Mucosa of rectum (tissue), 2 donors: ENCODE measurements at regions not wholly inside any gene's neighbourhood (a gene's known extent, or its start where the extent isn't known, plus 50 kb on each side); places are given as distances from the start of the nearest gene placed in this dataset.
"Not testable (repeated sequence)": the region's sequence is repeated elsewhere in the genome, so short reads cannot be mapped to it uniquely, and the experiment has no call there.

Experiments used
- H3K27ac ChIP-seq, 2 donors: one replicate each; pipeline ENCODE4 v1.7.0; 2013; ENCODE audit warnings: inconsistent platforms in 2 of 2, low read depth in 2 of 2, low read length in 2 of 2
- H3K27me3 ChIP-seq, 2 donors: one replicate each; pipeline ENCODE4 v1.7.0; 2013; ENCODE audit warnings: low read length in 2 of 2; ENCODE audit not compliant: control insufficient read depth in 2 of 2, insufficient read depth in 2 of 2
- H3K36me3 ChIP-seq, 2 donors: one replicate each; pipeline ENCODE4 v1.7.0; 2013; ENCODE audit warnings: low read length in 2 of 2; ENCODE audit not compliant: control insufficient read depth in 2 of 2, insufficient read depth in 2 of 2
- H3K4me1 ChIP-seq, 2 donors: one replicate each; pipeline ENCODE4 v1.7.0; 2013; ENCODE audit warnings: low read length in 2 of 2, mild to moderate bottlenecking in 1 of 2; ENCODE audit not compliant: control insufficient read depth in 2 of 2, insufficient read depth in 2 of 2
- H3K4me3 ChIP-seq, 2 donors: one replicate each; pipeline ENCODE4 v1.7.0; 2013; ENCODE audit warnings: low read length in 2 of 2
- H3K9ac ChIP-seq, 2 donors: one replicate each; pipeline ENCODE4 v1.7.0; 2013; ENCODE audit warnings: low read length in 2 of 2, low read depth in 1 of 2, mild to moderate bottlenecking in 1 of 2
- H3K9me3 ChIP-seq, 2 donors: one replicate each; pipeline ENCODE4 v1.7.0; 2013; ENCODE audit warnings: low read length in 2 of 2; ENCODE audit not compliant: control insufficient read depth in 2 of 2
- donor health status: healthy.
- donor health status: Normal muscosa, but diverticular disease.

DNA sequence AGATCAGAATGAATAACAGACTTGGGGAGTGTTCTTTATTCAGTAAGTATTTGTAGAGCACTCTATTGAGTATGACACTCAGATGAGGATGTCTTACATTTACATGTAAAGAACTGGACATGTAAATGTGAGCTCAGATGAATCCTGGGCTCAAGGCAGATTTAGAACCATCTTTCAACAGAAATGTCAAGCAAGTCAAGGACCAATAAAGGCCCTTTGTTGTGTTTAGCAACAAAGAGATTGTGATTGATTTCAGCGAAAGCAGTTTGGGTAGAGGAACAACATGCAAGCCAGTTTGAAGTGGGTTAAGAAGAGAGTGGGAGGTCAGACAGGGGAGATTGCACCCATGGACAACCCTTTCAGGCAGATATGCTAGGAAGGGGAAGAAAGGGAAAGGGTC, 194.2 kb upstream of the DNAJC19 start:
- H3K27ac ChIP-seq, result no peak overlapping the region
- no peaks in the 10 kb centered on the region for H3K27me3 ChIP-seq
- no peaks in the 10 kb centered on the region for H3K4me1 ChIP-seq
- no peak overlapping the region for H3K9ac ChIP-seq
- no peaks in the 10 kb centered on the region for H3K36me3 ChIP-seq
- H3K4me3 ChIP-seq, result no peak overlapping the region
- no peaks in the 10 kb centered on the region for H3K9me3 ChIP-seq

DNA sequence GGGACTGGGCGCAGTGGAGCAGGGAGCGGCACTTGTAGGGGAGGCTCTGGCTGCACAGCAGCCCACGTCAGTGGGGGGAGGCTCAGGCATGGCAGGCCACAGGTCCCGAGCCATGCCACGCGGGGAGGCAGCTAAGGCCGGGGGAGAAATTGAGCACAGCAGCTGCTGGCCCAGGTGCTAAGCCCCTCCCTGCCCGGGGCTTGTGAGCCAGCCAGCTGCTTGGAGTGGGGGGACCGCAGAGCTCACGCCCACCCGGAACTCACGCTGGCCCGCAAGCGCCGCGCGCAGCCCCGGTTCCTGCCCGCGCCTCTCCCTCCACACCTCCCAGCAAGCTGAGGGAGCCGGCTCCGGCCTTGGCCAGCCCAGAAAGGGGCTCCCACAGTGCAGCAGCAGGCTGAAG, 193.5 kb upstream of the DNAJC19 start:
- not testable (repeated sequence) for H3K36me3 ChIP-seq, H3K4me3 ChIP-seq, H3K27ac ChIP-seq, H3K4me1 ChIP-seq, H3K9ac ChIP-seq, H3K9me3 ChIP-seq, H3K27me3 ChIP-seq

DNA sequence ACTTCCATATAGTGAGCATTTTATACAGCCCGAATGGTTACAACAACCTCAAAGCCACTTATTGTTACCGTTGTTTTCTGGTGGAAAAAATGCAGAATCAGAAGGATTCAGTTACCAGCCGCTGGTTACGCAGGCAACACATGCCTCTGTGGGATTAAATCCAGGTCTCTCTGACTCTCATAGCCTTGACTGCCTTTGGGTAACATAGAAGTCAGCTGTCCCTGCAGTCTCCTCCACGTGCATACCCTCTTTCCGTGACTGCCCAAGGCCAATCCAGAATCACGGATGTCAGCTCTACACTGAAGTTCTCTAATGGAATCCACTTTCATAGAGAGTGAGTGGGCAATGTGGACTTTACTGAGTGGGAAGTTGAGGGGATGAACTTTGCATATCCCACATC, 189.5 kb upstream of the DNAJC19 start:
- Histone ChIP-seq H3K9ac (no peak overlapping the region), H3K4me3 (no peak overlapping the region), H3K27me3 (no peaks in the 10 kb centered on the region), H3K4me1 (no peaks in the 10 kb centered on the region), H3K36me3 (no peaks in the 10 kb centered on the region), H3K27ac (no peak overlapping the region), H3K9me3 (no peaks in the 10 kb centered on the region)

DNA sequence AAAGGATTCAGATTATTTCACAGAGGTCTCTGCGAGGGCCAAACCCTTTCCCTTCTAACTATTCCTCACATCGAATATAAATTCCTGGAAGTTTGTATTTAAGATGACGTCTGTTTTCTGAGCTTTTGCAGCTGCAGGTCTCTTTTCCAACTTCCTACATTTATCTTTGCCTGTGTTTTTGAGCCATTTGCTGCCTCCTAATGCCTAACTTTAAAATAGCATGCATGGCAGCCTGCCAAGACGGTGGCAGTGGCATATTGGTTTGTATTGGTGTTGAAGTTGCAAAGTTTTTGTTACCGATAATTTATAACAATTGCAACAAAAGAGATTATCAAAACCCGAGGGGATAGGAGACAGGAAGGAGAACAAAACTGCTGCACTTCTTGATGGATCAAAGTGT, 187.1 kb upstream of the DNAJC19 start:
- Histone ChIP-seq H3K36me3 (no peaks in the 10 kb centered on the region), H3K4me3 (no peak overlapping the region), H3K27me3 (no peaks in the 10 kb centered on the region), H3K27ac (no peak overlapping the region), H3K9me3 (no peaks in the 10 kb centered on the region), H3K9ac (no peak overlapping the region), H3K4me1 (no peaks in the 10 kb centered on the region)

DNA sequence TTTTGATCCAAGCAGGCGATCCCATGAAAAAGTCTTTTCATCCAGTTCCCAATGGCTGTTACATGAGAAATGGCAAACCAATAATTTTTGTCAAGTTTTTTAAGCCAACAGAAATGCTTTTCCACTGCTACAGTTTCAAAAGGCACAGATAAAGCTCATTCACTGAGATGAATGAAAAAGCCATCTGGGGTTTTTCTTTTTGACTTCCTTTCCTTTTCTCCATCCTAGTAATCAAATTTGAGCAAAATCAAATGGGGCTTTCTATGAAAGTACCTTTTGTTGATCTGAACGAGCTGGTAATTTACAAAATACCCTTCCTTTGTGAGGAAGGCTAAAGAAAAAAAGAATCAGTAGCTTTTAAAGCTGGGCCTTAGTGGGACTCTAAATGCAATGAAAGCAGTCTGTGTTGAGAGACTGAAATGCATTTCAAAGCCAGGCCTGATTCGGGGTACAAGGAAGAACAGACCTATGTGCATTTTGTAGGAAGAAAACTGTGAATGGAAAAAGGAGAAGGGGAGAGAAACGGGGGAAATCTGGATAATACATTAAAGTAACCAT, 185.2 kb upstream of the DNAJC19 start:
- H3K27me3 ChIP-seq, result no peaks in the 10 kb centered on the region
- H3K27ac ChIP-seq, result no peak overlapping the region
- no peaks in the 10 kb centered on the region for H3K9me3 ChIP-seq
- H3K4me1 ChIP-seq, result no peaks in the 10 kb centered on the region
- no peak overlapping the region for H3K9ac ChIP-seq
- no peak overlapping the region for H3K4me3 ChIP-seq
- H3K36me3 ChIP-seq, result no peaks in the 10 kb centered on the region

DNA sequence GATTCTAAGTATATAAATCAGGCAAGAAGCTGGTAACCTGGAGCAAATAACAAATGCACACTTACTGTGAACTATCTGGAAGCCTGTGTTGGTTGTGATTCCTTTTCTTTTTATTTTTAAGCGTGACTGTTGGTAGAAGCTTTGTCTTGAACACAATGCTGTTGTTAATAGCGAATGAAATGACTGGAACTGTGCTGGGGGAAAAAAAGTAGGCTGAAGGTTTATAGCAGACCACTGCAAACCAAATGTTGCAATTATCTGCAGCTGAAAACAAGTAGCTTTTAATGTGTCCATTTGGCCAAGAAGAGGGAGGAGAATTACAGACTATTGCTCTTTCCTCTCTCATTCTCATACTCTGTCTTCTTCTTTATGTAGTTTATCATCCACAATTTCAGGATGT, 184.5 kb upstream of the DNAJC19 start:
- Histone ChIP-seq H3K9ac (no peak overlapping the region), H3K27me3 (no peaks in the 10 kb centered on the region), H3K9me3 (no peaks in the 10 kb centered on the region)

DNA sequence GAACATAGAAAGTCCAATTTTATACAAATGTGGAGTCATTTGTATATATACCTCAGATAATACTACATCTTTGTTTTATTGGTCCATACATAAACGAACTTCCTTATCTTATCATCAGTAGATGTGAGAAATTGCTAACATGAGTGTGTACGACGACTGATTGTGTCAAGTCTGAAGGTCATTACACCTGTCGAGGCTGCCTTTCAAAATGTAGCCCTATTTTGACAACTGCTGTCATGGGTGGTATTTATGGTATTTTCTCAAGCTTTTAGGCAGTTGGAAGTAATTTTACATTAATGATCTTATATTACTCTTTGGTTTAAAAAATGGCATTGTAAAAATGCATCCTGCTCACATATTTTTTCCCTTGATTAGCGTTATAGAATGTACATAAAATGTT, 183.7 kb upstream of the DNAJC19 start:
- Histone ChIP-seq H3K9me3 (no peaks in the 10 kb centered on the region), H3K27me3 (no peaks in the 10 kb centered on the region), H3K27ac (no peak overlapping the region), H3K9ac (no peak overlapping the region), H3K36me3 (no peaks in the 10 kb centered on the region), H3K4me1 (no peaks in the 10 kb centered on the region), H3K4me3 (no peak overlapping the region)

More for the DNA sequence above, 184.5 kb upstream of the DNAJC19 start:
- no peak overlapping the region for H3K27ac ChIP-seq
- no peaks in the 10 kb centered on the region for H3K36me3 ChIP-seq
- H3K4me3 ChIP-seq, result no peak overlapping the region
- H3K4me1 ChIP-seq, result no peaks in the 10 kb centered on the region

DNA sequence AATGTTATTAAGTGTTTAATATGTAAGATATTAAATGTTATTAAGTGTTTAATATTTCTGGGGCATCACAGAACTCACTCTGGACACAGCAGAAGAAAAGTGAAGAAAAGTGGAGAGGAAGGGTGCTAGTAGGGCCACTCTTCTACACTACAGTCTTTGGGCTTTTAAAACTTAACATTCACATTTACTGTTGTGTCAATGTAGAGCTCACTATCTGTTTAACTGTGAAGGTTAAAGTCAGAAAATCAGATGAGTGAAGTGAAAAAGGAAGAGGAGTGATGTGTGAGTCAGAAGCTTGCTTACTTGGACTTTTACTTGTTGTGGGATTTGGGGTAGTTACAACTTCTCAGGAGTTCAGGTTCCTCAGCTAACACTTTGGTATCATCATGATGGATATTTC, 145.3 kb upstream of the DNAJC19 start:
- Histone ChIP-seq H3K27me3 (no peaks in the 10 kb centered on the region), H3K4me3 (no peak overlapping the region), H3K27ac (no peak overlapping the region), H3K9ac (no peak overlapping the region), H3K36me3 (no peaks in the 10 kb centered on the region), H3K4me1 (no peaks in the 10 kb centered on the region), H3K9me3 (no peaks in the 10 kb centered on the region)

DNA sequence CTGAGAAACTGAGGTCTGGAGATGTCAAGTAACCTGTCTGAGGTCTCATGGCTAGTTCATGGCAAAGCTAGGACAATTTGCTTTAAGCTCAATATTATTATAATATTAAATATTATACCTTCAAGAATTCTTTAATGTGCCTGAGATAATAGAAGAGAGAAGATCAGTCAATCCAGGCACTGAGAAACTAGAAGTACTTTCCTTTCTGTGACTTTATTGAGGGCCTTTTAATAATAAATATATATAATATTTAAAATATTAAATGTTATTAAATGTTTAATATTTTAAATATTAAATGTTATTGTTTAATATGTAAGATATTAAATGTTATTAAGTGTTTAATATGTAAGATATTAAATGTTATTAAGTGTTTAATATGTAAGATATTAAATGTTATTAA, 144.3 kb upstream of the DNAJC19 start:
- Histone ChIP-seq H3K4me3 (no peak overlapping the region), H3K36me3 (no peaks in the 10 kb centered on the region), H3K27ac (no peak overlapping the region), H3K9ac (no peak overlapping the region), H3K4me1 (no peaks in the 10 kb centered on the region), H3K27me3 (no peaks in the 10 kb centered on the region), H3K9me3 (no peaks in the 10 kb centered on the region)

DNA sequence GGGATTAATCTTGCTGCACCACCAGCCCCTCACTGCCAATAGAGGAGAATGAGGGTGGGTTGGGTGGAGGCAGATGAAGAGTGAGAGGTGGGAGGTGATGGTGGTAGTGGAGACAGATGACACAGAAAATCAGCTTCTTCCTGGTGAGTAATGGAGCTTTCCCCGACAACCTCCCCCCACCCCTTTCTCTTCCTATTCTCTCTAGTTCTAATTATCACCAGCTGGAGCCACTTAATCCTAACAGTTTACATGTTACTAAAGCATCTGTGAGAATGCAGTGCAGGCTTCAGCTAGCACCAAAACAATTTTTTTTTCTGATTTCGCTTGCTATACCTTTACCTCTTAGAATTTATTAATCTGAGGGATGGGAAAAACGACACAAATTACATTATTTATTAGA, 116.1 kb upstream of the DNAJC19 start:
- Histone ChIP-seq H3K9ac (no peak overlapping the region), H3K36me3 (no peaks in the 10 kb centered on the region), H3K9me3 (no peaks in the 10 kb centered on the region), H3K27me3 (no peaks in the 10 kb centered on the region), H3K27ac (no peak overlapping the region), H3K4me1 (no peaks in the 10 kb centered on the region), H3K4me3 (no peak overlapping the region)

DNA sequence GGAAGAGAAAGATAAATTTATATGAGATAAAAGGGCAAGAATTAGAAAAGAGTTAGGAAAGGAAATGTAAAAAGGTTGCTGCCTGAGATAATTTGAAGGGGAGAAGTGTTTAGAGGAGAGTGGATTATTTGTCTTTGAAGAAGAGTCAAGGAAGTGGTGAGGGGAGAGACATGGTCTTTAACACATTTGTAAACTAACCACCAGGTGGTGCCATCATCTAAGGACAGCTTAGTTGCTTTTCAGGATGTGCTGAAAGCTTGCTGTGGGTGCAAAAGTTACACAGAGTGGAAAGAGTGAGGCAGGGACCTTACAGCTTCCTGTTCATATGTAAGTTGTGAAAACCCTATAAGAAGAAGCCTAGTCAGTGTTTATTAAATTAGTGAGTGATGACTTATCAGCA, 114.1 kb upstream of the DNAJC19 start:
- no peaks in the 10 kb centered on the region for H3K27me3 ChIP-seq
- no peaks in the 10 kb centered on the region for H3K36me3 ChIP-seq
- H3K4me3 ChIP-seq, result no peak overlapping the region
- H3K9ac ChIP-seq, result no peak overlapping the region
- H3K4me1 ChIP-seq, result no peaks in the 10 kb centered on the region
- H3K27ac ChIP-seq, result no peak overlapping the region
- H3K9me3 ChIP-seq, result no peaks in the 10 kb centered on the region
